ENCODE measurements at regions not wholly inside any gene's neighbourhood (a gene's known extent, or its start where the extent isn't known, plus 50 kb on each side); places are given as distances from the start of the nearest gene placed in this dataset.

- no peaks in the 10 kb centered on the region for H3K9me3 ChIP-seq
- TF ChIP-seq CTCF (IDR thresholded peaks at IDR 0.05), result no peak
- no peaks in the 10 kb centered on the region for H3K27me3 ChIP-seq (replicated peaks; ENCODE audit: insufficient read depth)
- no peak for DNase-seq (ENCODE audit: low spot score)
- H3K4me3 ChIP-seq, result no peak overlapping the region
- H3K4me1 ChIP-seq (ENCODE audit: control insufficient read depth in 1 of 2, low read depth in 2 of 2), result no peaks in the 10 kb centered on the region
- ATAC-seq (ENCODE audit: insufficient number of reproducible peaks, low FRiP score, low read depth), result no peak
- H3K27ac ChIP-seq, result no peak overlapping the region
- no peaks in the 10 kb centered on the region for H3K36me3 ChIP-seq
Observed at GRCh38 chr3:67312155-67312554, 314.0 kb downstream of the KBTBD8 start.

- no peak for ATAC-seq (ENCODE audit: insufficient number of reproducible peaks, low FRiP score, low read depth)
Observed at GRCh38 chr3:67318162-67318561, 320.1 kb downstream of the KBTBD8 start.

GRCh38 chr3:67324554-67324953, 326.4 kb downstream of the KBTBD8 start:
- no peak for ATAC-seq (ENCODE audit: insufficient number of reproducible peaks, low FRiP score, low read depth)
- no peak for TF ChIP-seq CTCF (IDR thresholded peaks at IDR 0.05)

More at GRCh38 chr3:67318162-67318561, 320.1 kb downstream of the KBTBD8 start:
- no peaks in the 10 kb centered on the region for H3K4me1 ChIP-seq (ENCODE audit: control insufficient read depth in 1 of 2, low read depth in 2 of 2)
- no peaks in the 10 kb centered on the region for H3K27me3 ChIP-seq (replicated peaks; ENCODE audit: insufficient read depth)
- H3K36me3 ChIP-seq, result no peaks in the 10 kb centered on the region
- H3K9me3 ChIP-seq, result no peaks in the 10 kb centered on the region
- no peak for DNase-seq (ENCODE audit: low spot score)
- TF ChIP-seq CTCF (IDR thresholded peaks at IDR 0.05), result no peak
- H3K4me3 ChIP-seq, result no peak overlapping the region
- no peak overlapping the region for H3K27ac ChIP-seq

More at GRCh38 chr3:67324554-67324953, 326.4 kb downstream of the KBTBD8 start:
- no peak for DNase-seq (ENCODE audit: low spot score)
- Histone ChIP-seq H3K27ac (no peak overlapping the region), H3K27me3 (replicated peaks; ENCODE audit: insufficient read depth) (no peaks in the 10 kb centered on the region), H3K4me3 (no peak overlapping the region), H3K4me1 (ENCODE audit: control insufficient read depth in 1 of 2, low read depth in 2 of 2) (no peaks in the 10 kb centered on the region), H3K9me3 (no peaks in the 10 kb centered on the region), H3K36me3 (no peaks in the 10 kb centered on the region)
